ENCODE measurements at regions not wholly inside any gene's neighbourhood (a gene's known extent, or its start where the extent isn't known, plus 50 kb on each side); places are given as distances from the start of the nearest gene placed in this dataset.

DNA sequence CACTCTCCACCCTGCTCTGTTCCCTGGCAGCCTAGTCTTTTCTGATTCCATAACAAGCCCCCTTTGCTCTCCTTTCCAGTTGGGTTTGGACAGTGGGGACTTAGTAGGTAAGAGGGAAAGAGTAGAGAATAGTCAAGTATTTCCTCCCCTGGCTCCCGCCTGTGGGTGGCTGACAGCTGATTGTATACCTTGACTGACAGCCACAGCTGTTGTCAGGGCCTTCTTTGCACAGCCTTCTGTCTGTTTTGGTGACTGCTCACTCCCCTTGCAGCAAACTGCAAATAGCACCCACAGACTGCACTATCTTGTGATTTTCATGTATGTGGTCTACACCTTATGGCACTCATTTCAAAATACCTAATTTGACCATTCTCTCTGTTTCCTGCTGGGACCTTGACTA is 486.3 kb downstream of the ACTR3B start:
- DNase-seq (ENCODE audit: low read depth): no peak
- TF ChIP-seq CTCF (IDR thresholded peaks at IDR 0.05; ENCODE audit: insufficient read depth, low read depth, low read length): no peak
- no peak overlapping the region for H3K4me3 ChIP-seq (ENCODE audit: low read depth, low read length)

DNA sequence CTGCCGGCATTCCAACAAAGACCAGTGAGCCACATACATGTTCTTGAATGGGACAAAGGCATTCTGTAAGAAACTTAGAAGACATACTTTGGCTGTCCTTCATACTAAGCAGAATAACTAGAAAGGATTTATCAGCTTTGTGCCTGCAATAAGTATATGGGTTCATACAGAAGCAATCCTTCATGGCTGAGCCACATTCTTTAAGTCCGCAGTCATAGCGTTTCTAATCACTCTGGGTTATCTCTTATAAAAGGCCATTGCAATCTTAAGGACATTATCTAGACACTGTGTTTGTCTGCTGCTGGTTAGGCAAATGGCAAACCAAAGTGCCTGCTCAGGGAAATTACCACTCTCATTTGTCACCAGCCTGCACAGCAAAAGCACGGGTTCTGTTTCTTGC is 488.4 kb downstream of the ACTR3B start:
- no peak overlapping the region for H3K4me3 ChIP-seq (ENCODE audit: low read depth, low read length)
- TF ChIP-seq CTCF (IDR thresholded peaks at IDR 0.05; ENCODE audit: insufficient read depth, low read depth, low read length): no peak
- no peak for DNase-seq (ENCODE audit: low read depth)

DNA sequence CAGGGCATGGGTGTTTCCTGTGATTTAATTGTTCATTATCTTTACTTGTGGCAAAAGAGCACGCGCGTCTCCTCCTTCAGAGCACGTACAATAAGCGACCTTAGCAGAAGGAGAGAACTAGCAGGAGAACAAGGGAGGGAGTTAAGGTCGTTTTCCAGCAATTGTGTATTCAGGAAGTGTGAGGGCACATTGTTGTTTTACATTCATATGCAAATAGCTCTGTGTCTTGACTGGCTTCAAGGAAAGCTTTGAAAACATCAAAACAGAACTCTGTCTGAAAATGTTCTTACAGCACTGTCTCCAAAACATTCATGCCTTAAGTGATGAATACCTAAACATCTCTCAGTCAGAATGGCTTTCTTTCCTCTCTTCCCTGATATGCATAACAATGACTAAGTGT is 499.1 kb downstream of the ACTR3B start:
- no peak overlapping the region for H3K4me3 ChIP-seq (ENCODE audit: low read depth, low read length)
- no peak for DNase-seq (ENCODE audit: low read depth)
- no peak for TF ChIP-seq CTCF (IDR thresholded peaks at IDR 0.05; ENCODE audit: insufficient read depth, low read depth, low read length)

- no peak overlapping the region for H3K4me3 ChIP-seq (ENCODE audit: low read depth, low read length)
- TF ChIP-seq CTCF (IDR thresholded peaks at IDR 0.05; ENCODE audit: insufficient read depth, low read depth, low read length): no peak
- DNase-seq (ENCODE audit: low read depth): no peak
Observed at GRCh38 chr7:153276394-153276793, 516.8 kb downstream of the ACTR3B start.

- TF ChIP-seq CTCF (IDR thresholded peaks at IDR 0.05; ENCODE audit: insufficient read depth, low read depth, low read length): no peak
- DNase-seq (ENCODE audit: low read depth): no peak
- no peak overlapping the region for H3K4me3 ChIP-seq (ENCODE audit: low read depth, low read length)
Observed at GRCh38 chr7:153286763-153287162, 527.2 kb downstream of the ACTR3B start.

DNA sequence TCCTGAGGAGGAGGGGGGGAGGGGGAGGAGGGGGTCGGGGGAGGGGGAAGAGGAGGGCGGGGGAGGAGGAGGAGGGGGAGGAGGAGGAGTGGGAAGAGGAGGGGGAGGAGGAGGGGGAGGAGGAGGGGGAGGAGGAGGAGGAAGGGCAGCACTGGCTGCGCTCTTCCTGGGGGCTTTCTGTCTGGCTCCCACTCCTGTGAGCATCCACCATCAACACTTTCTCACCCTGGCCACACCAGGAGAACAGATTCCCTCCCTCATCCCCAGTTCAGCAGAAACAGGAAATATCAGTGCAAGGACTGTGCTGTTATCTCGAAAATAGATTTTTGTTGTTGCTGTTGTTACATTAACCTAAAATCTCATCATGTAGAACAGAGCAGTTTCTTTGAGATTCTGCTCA is 530.5 kb downstream of the ACTR3B start:
- no peak overlapping the region for H3K4me3 ChIP-seq (ENCODE audit: low read depth, low read length)
- no peak for DNase-seq (ENCODE audit: low read depth)
- no peak for TF ChIP-seq CTCF (IDR thresholded peaks at IDR 0.05; ENCODE audit: insufficient read depth, low read depth, low read length)

DNA sequence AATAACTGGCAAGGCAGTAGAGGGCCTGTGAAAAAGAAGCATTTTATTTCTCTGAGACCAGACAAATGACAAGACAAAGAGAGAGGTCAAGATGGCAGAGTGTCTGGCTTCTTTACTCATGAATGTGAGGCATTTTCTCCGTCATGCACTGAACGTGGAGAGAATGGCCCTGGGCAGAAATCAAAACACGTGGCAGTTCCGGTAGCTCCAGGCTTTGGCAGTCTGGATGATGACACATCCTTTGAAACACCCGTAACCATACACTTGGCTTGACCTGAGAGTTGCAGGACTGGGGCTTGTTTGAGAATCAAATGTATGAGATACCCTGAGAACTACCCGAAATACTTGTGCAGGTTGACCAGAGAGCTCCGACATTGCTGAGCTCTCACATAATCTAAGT is 537.6 kb downstream of the ACTR3B start:
- H3K4me3 ChIP-seq (ENCODE audit: low read depth, low read length): no peak overlapping the region
- no peak for DNase-seq (ENCODE audit: low read depth)
- TF ChIP-seq CTCF (IDR thresholded peaks at IDR 0.05; ENCODE audit: insufficient read depth, low read depth, low read length): no peak
